Activated CD4-positive, alpha-beta T cell treated with anti-CD3 and anti-CD28 coated beads, Interleukin-2, amount 10 ng/mL, durations not matched to agents 24 days and 14 days (primary cell): ENCODE measurements at regions not wholly inside any gene's neighbourhood (a gene's known extent, or its start where the extent isn't known, plus 50 kb on each side); places are given as distances from the start of the nearest gene placed in this dataset.

Source experiments
- DNase-seq: peaks from one replicate; pipeline ENCODE4 v3.0.0; 2022
- H3K27ac Mint-ChIP-seq: one replicate; pipeline ENCODE4 v1.8.0; 2022; ENCODE audit warnings: mild to moderate bottlenecking, mixed read lengths
- H3K27me3 Mint-ChIP-seq: one replicate; pipeline ENCODE4 v1.8.0; 2022; ENCODE audit warnings: mixed read lengths
- H3K36me3 Mint-ChIP-seq: one replicate; pipeline ENCODE4 v1.8.0; 2022; ENCODE audit warnings: low read depth, mild to moderate bottlenecking, mixed read lengths
- H3K4me1 Mint-ChIP-seq: one replicate; pipeline ENCODE4 v1.8.0; 2021; ENCODE audit warnings: mixed read lengths
- H3K4me3 Mint-ChIP-seq: one replicate; pipeline ENCODE4 v1.8.0; 2022; ENCODE audit warnings: mild to moderate bottlenecking, moderate library complexity, mixed read lengths
- H3K9me3 Mint-ChIP-seq: one replicate; pipeline ENCODE4 v1.8.0; 2021; ENCODE audit warnings: mixed read lengths
- intact Hi-C: fragments of 100-400 bp; cut with micrococcal nuclease; formaldehyde crosslinking; loops from one replicate; pipeline ENCODE4 v1.15.1; 2023

GRCh38 chr6:113562248-113562647, 294.9 kb upstream of the MARCKS start:
- Mint-ChIP-seq H3K4me1 (no peaks in the 10 kb centered on the region), H3K9me3 (no peaks in the 10 kb centered on the region), H3K36me3 (no peaks in the 10 kb centered on the region), H3K27ac (no peak overlapping the region), H3K4me3 (no peak overlapping the region), H3K27me3 (no peaks in the 10 kb centered on the region)
- DNase-seq: no peak
- intact Hi-C loops: no loop called here

GRCh38 chr6:113564371-113565171, 292.6 kb upstream of the MARCKS start:
- no peak overlapping the region for H3K27ac Mint-ChIP-seq
- H3K4me1 Mint-ChIP-seq: no peaks in the 10 kb centered on the region
- no peaks in the 10 kb centered on the region for H3K36me3 Mint-ChIP-seq
- H3K27me3 Mint-ChIP-seq: no peaks in the 10 kb centered on the region
- no peaks in the 10 kb centered on the region for H3K9me3 Mint-ChIP-seq
- DNase-seq: no peak
- intact Hi-C loops: no loop called here
- no peak overlapping the region for H3K4me3 Mint-ChIP-seq

GRCh38 chr6:113565306-113565705, 291.8 kb upstream of the MARCKS start:
- no peak for DNase-seq
- H3K27me3 Mint-ChIP-seq: no peaks in the 10 kb centered on the region
- no peak overlapping the region for H3K4me3 Mint-ChIP-seq
- H3K36me3 Mint-ChIP-seq: no peaks in the 10 kb centered on the region
- H3K27ac Mint-ChIP-seq: no peak overlapping the region
- no peaks in the 10 kb centered on the region for H3K9me3 Mint-ChIP-seq
- H3K4me1 Mint-ChIP-seq: no peaks in the 10 kb centered on the region
- intact Hi-C loops: no loop called here

GRCh38 chr6:113570161-113570560, 287.0 kb upstream of the MARCKS start:
- Mint-ChIP-seq H3K27ac (no peak overlapping the region), H3K4me1 (no peaks in the 10 kb centered on the region), H3K36me3 (no peaks in the 10 kb centered on the region), H3K9me3 (no peaks in the 10 kb centered on the region), H3K27me3 (no peaks in the 10 kb centered on the region), H3K4me3 (no peak overlapping the region)
- intact Hi-C loops: no loop called here
- DNase-seq: no peak

GRCh38 chr6:113570641-113571040, 286.5 kb upstream of the MARCKS start:
- no peak overlapping the region for H3K4me3 Mint-ChIP-seq
- intact Hi-C loops: no loop called here
- no peaks in the 10 kb centered on the region for H3K36me3 Mint-ChIP-seq
- no peaks in the 10 kb centered on the region for H3K9me3 Mint-ChIP-seq
- DNase-seq: no peak
- no peak overlapping the region for H3K27ac Mint-ChIP-seq
- no peaks in the 10 kb centered on the region for H3K27me3 Mint-ChIP-seq
- H3K4me1 Mint-ChIP-seq: no peaks in the 10 kb centered on the region

- no peak overlapping the region for H3K27ac Mint-ChIP-seq
- peaks cover 3% of the 10 kb centered on the region for H3K9me3 Mint-ChIP-seq
- intact Hi-C loops: no loop called here
Measured at GRCh38 chr6:113574147-113574546, 283.0 kb upstream of the MARCKS start.

GRCh38 chr6:113576310-113576709, 280.8 kb upstream of the MARCKS start:
- Mint-ChIP-seq H3K27me3 (no peaks in the 10 kb centered on the region), H3K36me3 (no peaks in the 10 kb centered on the region), H3K4me1 (no peaks in the 10 kb centered on the region), H3K9me3 (peaks cover 3% of the 10 kb centered on the region), H3K4me3 (no peak overlapping the region), H3K27ac (no peak overlapping the region)
- intact Hi-C loops: no loop called here
- DNase-seq: no peak

More at GRCh38 chr6:113574147-113574546, 283.0 kb upstream of the MARCKS start:
- no peak for DNase-seq
- Mint-ChIP-seq H3K36me3 (no peaks in the 10 kb centered on the region), H3K27me3 (no peaks in the 10 kb centered on the region), H3K4me3 (no peak overlapping the region), H3K4me1 (no peaks in the 10 kb centered on the region)

GRCh38 chr6:113578691-113579090, 278.5 kb upstream of the MARCKS start:
- H3K27ac Mint-ChIP-seq: no peak overlapping the region
- intact Hi-C loops: no loop called here
- H3K9me3 Mint-ChIP-seq: peaks cover 3% of the 10 kb centered on the region
- H3K4me1 Mint-ChIP-seq: no peaks in the 10 kb centered on the region
- H3K36me3 Mint-ChIP-seq: no peaks in the 10 kb centered on the region
- H3K27me3 Mint-ChIP-seq: no peaks in the 10 kb centered on the region
- no peak overlapping the region for H3K4me3 Mint-ChIP-seq
- no peak for DNase-seq

GRCh38 chr6:113584767-113585166, 272.4 kb upstream of the MARCKS start:
- Mint-ChIP-seq H3K4me1 (no peaks in the 10 kb centered on the region), H3K36me3 (no peaks in the 10 kb centered on the region), H3K4me3 (no peak overlapping the region), H3K27ac (no peak overlapping the region), H3K9me3 (no peaks in the 10 kb centered on the region), H3K27me3 (no peaks in the 10 kb centered on the region)
- DNase-seq: no peak
- intact Hi-C loops: no loop called here

- Mint-ChIP-seq H3K27ac (no peak overlapping the region), H3K9me3 (no peaks in the 10 kb centered on the region), H3K36me3 (no peaks in the 10 kb centered on the region), H3K4me1 (no peaks in the 10 kb centered on the region), H3K4me3 (no peak overlapping the region), H3K27me3 (no peaks in the 10 kb centered on the region)
- DNase-seq: no peak
- intact Hi-C loops: no loop called here
Measured at GRCh38 chr6:113585246-113585645, 271.9 kb upstream of the MARCKS start.

- Mint-ChIP-seq H3K4me3 (no peak overlapping the region), H3K36me3 (no peaks in the 10 kb centered on the region), H3K9me3 (no peaks in the 10 kb centered on the region), H3K4me1 (no peaks in the 10 kb centered on the region), H3K27me3 (no peaks in the 10 kb centered on the region), H3K27ac (no peak overlapping the region)
- intact Hi-C loops: no loop called here
- DNase-seq: no peak
Measured at GRCh38 chr6:113586413-113587077, 270.6 kb upstream of the MARCKS start.

- no peak overlapping the region for H3K27ac Mint-ChIP-seq
- H3K36me3 Mint-ChIP-seq: no peaks in the 10 kb centered on the region
- no peaks in the 10 kb centered on the region for H3K9me3 Mint-ChIP-seq
- intact Hi-C loops: no loop called here
- no peaks in the 10 kb centered on the region for H3K27me3 Mint-ChIP-seq
- H3K4me1 Mint-ChIP-seq: no peaks in the 10 kb centered on the region
- no peak for DNase-seq
- H3K4me3 Mint-ChIP-seq: no peak overlapping the region
Measured at GRCh38 chr6:113587078-113587699, 270.0 kb upstream of the MARCKS start.

GRCh38 chr6:113588646-113589045, 268.5 kb upstream of the MARCKS start:
- H3K9me3 Mint-ChIP-seq: no peaks in the 10 kb centered on the region
- H3K27ac Mint-ChIP-seq: no peak overlapping the region
- no peaks in the 10 kb centered on the region for H3K36me3 Mint-ChIP-seq
- no peaks in the 10 kb centered on the region for H3K27me3 Mint-ChIP-seq
- no peak for DNase-seq
- intact Hi-C loops: no loop called here
- no peaks in the 10 kb centered on the region for H3K4me1 Mint-ChIP-seq
- H3K4me3 Mint-ChIP-seq: no peak overlapping the region
